Ascending aorta (tissue), 2 donors: ENCODE measurements at regions not wholly inside any gene's neighbourhood (a gene's known extent, or its start where the extent isn't known, plus 50 kb on each side); places are given as distances from the start of the nearest gene placed in this dataset.

Experiments
- DNase-seq, 2 donors: peaks; one replicate each; pipeline ENCODE4 v3.0.0-alpha.2; 2019; ENCODE audit warnings: low spot score in 2 of 2
- H3K27ac ChIP-seq, 2 donors: fragments of 200-600 bp; sonication (generic); one replicate each; pipeline ENCODE4 v1.5.1; 2016 to 2017; ENCODE audit warnings: mild to moderate bottlenecking in 1 of 2
- H3K27me3 ChIP-seq: fragments of 200-600 bp; sonication (generic); one replicate; pipeline ENCODE4 v1.5.1; 2017
- H3K36me3 ChIP-seq, 2 donors: fragments of 200-600 bp; sonication (generic); one replicate each; pipeline ENCODE4 v1.5.1; 2016
- H3K4me1 ChIP-seq, 2 donors: fragments of 200-600 bp; sonication (generic); one replicate each; pipeline ENCODE4 v1.5.1; 2016 to 2017; ENCODE audit warnings: mild to moderate bottlenecking in 1 of 2
- H3K4me3 ChIP-seq, 2 donors: fragments of 200-600 bp; sonication (generic); one replicate each; pipeline ENCODE4 v1.5.1; 2016 to 2017; ENCODE audit warnings: mild to moderate bottlenecking in 1 of 2
- H3K9me3 ChIP-seq, 2 donors: fragments of 200-600 bp; sonication (generic); one replicate each; pipeline ENCODE4 v1.5.1; 2016
- CTCF ChIP-seq, 3 experiments: fragments of 200-600 bp in 2 of 3; fragments of 450-650 bp in 1 of 3; sonication (generic) in 2 of 3; IDR thresholded peaks; one replicate each; pipeline ENCODE4 v1.5.1; 2016 to 2019; ENCODE audit warnings: antibody characterized with exemption in 3 of 3, mild to moderate bottlenecking in 1 of 3, moderate library complexity in 1 of 3
- intact Hi-C: fragments of 100-400 bp; cut with DNase I; formaldehyde crosslinking; loops from one replicate; pipeline ENCODE4 v1.15.1; 2023

GRCh38 chr9:135371535-135371934 lies 108.0 kb upstream of the PPP1R26 start:
- Histone ChIP-seq H3K9me3 (no peaks in the 10 kb centered on the region), H3K4me3 (no peak overlapping the region), H3K36me3 (no peaks in the 10 kb centered on the region), H3K27me3 (no peaks in the 10 kb centered on the region), H3K4me1 (no peaks in the 10 kb centered on the region), H3K27ac (no peak overlapping the region)
- intact Hi-C loops = no loop called here
- TF ChIP-seq CTCF (IDR thresholded peaks at IDR 0.05) = no peak
- DNase-seq = no peak

- Histone ChIP-seq H3K27me3 (no peaks in the 10 kb centered on the region), H3K4me1 (no peaks in the 10 kb centered on the region), H3K4me3 (no peak overlapping the region), H3K9me3 (no peaks in the 10 kb centered on the region), H3K27ac (no peak overlapping the region), H3K36me3 (no peaks in the 10 kb centered on the region)
- no peak for DNase-seq
- TF ChIP-seq CTCF (IDR thresholded peaks at IDR 0.05) = no peak
- intact Hi-C loops = no loop called here
Measured at GRCh38 chr9:135372036-135372435, 107.5 kb upstream of the PPP1R26 start.

- H3K27me3 ChIP-seq = no peaks in the 10 kb centered on the region
- no peak overlapping the region for H3K27ac ChIP-seq
- no peak for TF ChIP-seq CTCF (IDR thresholded peaks at IDR 0.05)
- no peaks in the 10 kb centered on the region for H3K36me3 ChIP-seq
- no peaks in the 10 kb centered on the region for H3K4me1 ChIP-seq
- intact Hi-C loops = no loop called here
- no peaks in the 10 kb centered on the region for H3K9me3 ChIP-seq
- no peak for DNase-seq
- no peak overlapping the region for H3K4me3 ChIP-seq
Measured at GRCh38 chr9:135372501-135373008, 107.0 kb upstream of the PPP1R26 start.

- no peak for TF ChIP-seq CTCF (IDR thresholded peaks at IDR 0.05)
- Histone ChIP-seq H3K27ac (no peak overlapping the region), H3K36me3 (no peaks in the 10 kb centered on the region), H3K27me3 (no peaks in the 10 kb centered on the region), H3K4me1 (no peaks in the 10 kb centered on the region), H3K4me3 (no peak overlapping the region), H3K9me3 (no peaks in the 10 kb centered on the region)
- DNase-seq = no peak
- intact Hi-C loops = no loop called here
Measured at GRCh38 chr9:135373151-135373685, 106.4 kb upstream of the PPP1R26 start.

GRCh38 chr9:135373820-135374219 lies 105.8 kb upstream of the PPP1R26 start:
- no peak overlapping the region for H3K4me3 ChIP-seq
- intact Hi-C loops = no loop called here
- H3K27me3 ChIP-seq = no peaks in the 10 kb centered on the region
- TF ChIP-seq CTCF (IDR thresholded peaks at IDR 0.05) = no peak
- H3K36me3 ChIP-seq = no peaks in the 10 kb centered on the region
- no peaks in the 10 kb centered on the region for H3K4me1 ChIP-seq
- H3K9me3 ChIP-seq = no peaks in the 10 kb centered on the region
- DNase-seq = no peak
- H3K27ac ChIP-seq = no peak overlapping the region

- DNase-seq = no peak
- Histone ChIP-seq H3K36me3 (no peaks in the 10 kb centered on the region), H3K27me3 (no peaks in the 10 kb centered on the region), H3K27ac (no peak overlapping the region), H3K4me1 (no peaks in the 10 kb centered on the region), H3K4me3 (no peak overlapping the region), H3K9me3 (no peaks in the 10 kb centered on the region)
- intact Hi-C loops = no loop called here
- TF ChIP-seq CTCF (IDR thresholded peaks at IDR 0.05) = no peak
Measured at GRCh38 chr9:135374591-135374990, 105.0 kb upstream of the PPP1R26 start.
